ENCODE measurements at regions not wholly inside any gene's neighbourhood (a gene's known extent, or its start where the extent isn't known, plus 50 kb on each side); places are given as distances from the start of the nearest gene placed in this dataset.

GRCh38 chr4:110994781-110995180, 371.9 kb upstream of the PITX2 start:
- TF ChIP-seq, protein P1, sequence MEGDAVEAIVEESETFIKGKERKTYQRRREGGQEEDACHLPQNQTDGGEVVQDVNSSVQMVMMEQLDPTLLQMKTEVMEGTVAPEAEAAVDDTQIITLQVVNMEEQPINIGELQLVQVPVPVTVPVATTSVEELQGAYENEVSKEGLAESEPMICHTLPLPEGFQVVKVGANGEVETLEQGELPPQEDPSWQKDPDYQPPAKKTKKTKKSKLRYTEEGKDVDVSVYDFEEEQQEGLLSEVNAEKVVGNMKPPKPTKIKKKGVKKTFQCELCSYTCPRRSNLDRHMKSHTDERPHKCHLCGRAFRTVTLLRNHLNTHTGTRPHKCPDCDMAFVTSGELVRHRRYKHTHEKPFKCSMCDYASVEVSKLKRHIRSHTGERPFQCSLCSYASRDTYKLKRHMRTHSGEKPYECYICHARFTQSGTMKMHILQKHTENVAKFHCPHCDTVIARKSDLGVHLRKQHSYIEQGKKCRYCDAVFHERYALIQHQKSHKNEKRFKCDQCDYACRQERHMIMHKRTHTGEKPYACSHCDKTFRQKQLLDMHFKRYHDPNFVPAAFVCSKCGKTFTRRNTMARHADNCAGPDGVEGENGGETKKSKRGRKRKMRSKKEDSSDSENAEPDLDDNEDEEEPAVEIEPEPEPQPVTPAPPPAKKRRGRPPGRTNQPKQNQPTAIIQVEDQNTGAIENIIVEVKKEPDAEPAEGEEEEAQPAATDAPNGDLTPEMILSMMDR (IDR thresholded peaks at IDR 0.05; ENCODE audit: low read depth, low read length), result no peak

GRCh38 chr4:110998320-110998719, 375.4 kb upstream of the PITX2 start:
- DNase-seq (ENCODE audit: low read depth in 2 of 2), result no peak
- H3K4me3 ChIP-seq (replicated peaks in 1 of 2; ENCODE audit: low read depth in 2 of 2, low read length in 2 of 2), result no peak overlapping the region
- TF ChIP-seq, protein P1 (IDR thresholded peaks at IDR 0.05; ENCODE audit: low read depth, low read length), result no peak

More at GRCh38 chr4:110994781-110995180, 371.9 kb upstream of the PITX2 start:
- H3K4me3 ChIP-seq (replicated peaks in 1 of 2; ENCODE audit: low read depth in 2 of 2, low read length in 2 of 2), result no peak overlapping the region
- DNase-seq (ENCODE audit: low read depth in 2 of 2), result no peak

- H3K4me3 ChIP-seq (replicated peaks in 1 of 2; ENCODE audit: low read depth in 2 of 2, low read length in 2 of 2), result no peak overlapping the region
- no peak for DNase-seq (ENCODE audit: low read depth in 2 of 2)
- TF ChIP-seq, protein P1 (IDR thresholded peaks at IDR 0.05; ENCODE audit: low read depth, low read length), result no peak
These were observed 388.6 kb upstream of the PITX2 start for GRCh38 chr4:111011458-111011857.

GRCh38 chr4:111013846-111014245, 391.0 kb upstream of the PITX2 start:
- H3K4me3 ChIP-seq (replicated peaks in 1 of 2; ENCODE audit: low read depth in 2 of 2, low read length in 2 of 2), result no peak overlapping the region
- TF ChIP-seq, protein P1 (IDR thresholded peaks at IDR 0.05; ENCODE audit: low read depth, low read length), result no peak
- no peak for DNase-seq (ENCODE audit: low read depth in 2 of 2)

GRCh38 chr4:111014537-111014936, 391.7 kb upstream of the PITX2 start:
- H3K4me3 ChIP-seq (replicated peaks in 1 of 2; ENCODE audit: low read depth in 2 of 2, low read length in 2 of 2), result no peak overlapping the region
- TF ChIP-seq, protein P1 (IDR thresholded peaks at IDR 0.05; ENCODE audit: low read depth, low read length), result no peak
- DNase-seq (ENCODE audit: low read depth in 2 of 2), result no peak

DNA sequence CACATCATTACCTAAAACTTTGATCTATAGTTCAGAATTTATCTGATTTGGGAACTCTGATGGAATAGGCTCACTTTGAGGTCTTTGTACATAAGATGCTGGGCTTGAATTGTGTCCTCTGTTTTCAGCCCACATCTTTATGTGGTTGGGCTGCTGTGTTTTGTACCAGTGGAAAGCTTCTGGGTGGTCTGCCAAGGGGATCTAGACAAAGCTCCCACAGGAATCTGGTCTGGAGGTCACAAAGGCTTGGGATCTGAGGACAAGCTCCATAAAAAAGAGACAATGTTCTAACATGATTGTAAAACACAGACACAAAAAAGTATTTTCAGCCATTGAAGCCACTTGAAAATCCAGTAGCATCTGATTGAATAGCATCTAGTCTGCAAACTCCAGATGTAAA, 393.5 kb upstream of the PITX2 start:
- no peak overlapping the region for H3K4me3 ChIP-seq (replicated peaks in 1 of 2; ENCODE audit: low read depth in 2 of 2, low read length in 2 of 2)
- DNase-seq (ENCODE audit: low read depth in 2 of 2), result no peak
- TF ChIP-seq, protein P1 (IDR thresholded peaks at IDR 0.05; ENCODE audit: low read depth, low read length), result no peak

DNA sequence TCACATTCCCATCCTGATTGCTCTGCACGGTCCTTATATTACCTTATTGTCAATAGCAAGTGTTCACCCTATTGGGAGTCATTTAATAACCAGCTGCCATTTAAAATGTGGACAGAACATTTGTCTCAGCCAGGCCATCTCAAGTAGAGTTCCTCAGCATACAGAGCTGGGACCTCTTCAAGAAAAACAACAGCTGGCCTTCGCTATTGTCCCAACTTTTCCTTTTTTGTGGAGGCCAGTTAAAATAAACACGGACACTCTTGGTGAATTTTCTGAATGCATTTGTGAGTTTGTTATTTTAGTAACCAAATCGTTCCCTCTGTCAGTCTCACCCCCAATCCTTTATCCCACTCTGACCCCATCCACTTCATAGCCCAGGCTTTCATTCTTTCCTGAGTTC, 395.3 kb upstream of the PITX2 start:
- DNase-seq (ENCODE audit: low read depth in 2 of 2), result no peak
- TF ChIP-seq, protein P1 (IDR thresholded peaks at IDR 0.05; ENCODE audit: low read depth, low read length), result no peak
- H3K4me3 ChIP-seq (replicated peaks in 1 of 2; ENCODE audit: low read depth in 2 of 2, low read length in 2 of 2), result no peak overlapping the region
